Erythroblast (primary cell): ENCODE measurements at regions not wholly inside any gene's neighbourhood (a gene's known extent, or its start where the extent isn't known, plus 50 kb on each side); places are given as distances from the start of the nearest gene placed in this dataset.

Experiments used
- GATA1 ChIP-seq: IDR thresholded peaks from 2 replicates; pipeline ENCODE4 v1.6.1; 2011; ENCODE audit warnings: low read depth, mild to moderate bottlenecking, control low read depth, low read length, moderate library complexity
- POLR2A ChIP-seq: IDR thresholded peaks from 2 replicates; pipeline ENCODE4 v1.6.1; 2011; ENCODE audit warnings: mild to moderate bottlenecking, low read length

- no peak for TF ChIP-seq POLR2A
- TF ChIP-seq GATA1: no peak
These were observed 294.2 kb upstream of the SEMA6D start for GRCh38 chr15:47422881-47423665.
